Activated CD8-positive, alpha-beta memory T cell treated with anti-CD3 and anti-CD28 coated beads, Interleukin-2, amount 10 ng/mL, durations not matched to agents 7 days and 5 days (primary cell): ENCODE measurements at regions not wholly inside any gene's neighbourhood (a gene's known extent, or its start where the extent isn't known, plus 50 kb on each side); places are given as distances from the start of the nearest gene placed in this dataset.

ENCODE experiments used
- ATAC-seq: fragments of 150-1000 bp; cut with Tn5 transposase; one replicate; pipeline ENCODE4 v1.10.0; 2021; ENCODE audit warnings: moderate library complexity
- CTCF ChIA-PET: fragments of 350-600 bp; sonication (Branson Sonifier 250); formaldehyde crosslinking; loops from one replicate; lab custom pipeline; 2021; ENCODE audit warnings: antibody characterized with exemption; lab: Charles Lee
- DNase-seq: peaks from one replicate; pipeline ENCODE4 v3.0.0-alpha.2; 2020
- H3K27ac Mint-ChIP-seq: one replicate; pipeline ENCODE4 v1.8.0; 2021; ENCODE audit warnings: mild to moderate bottlenecking, mixed read lengths
- H3K27me3 Mint-ChIP-seq: one replicate; pipeline ENCODE4 v1.8.0; 2021; ENCODE audit warnings: mixed read lengths
- H3K36me3 Mint-ChIP-seq: one replicate; pipeline ENCODE4 v1.8.0; 2021; ENCODE audit warnings: mild to moderate bottlenecking, mixed read lengths
- H3K4me1 Mint-ChIP-seq: one replicate; pipeline ENCODE4 v1.8.0; 2021; ENCODE audit warnings: mixed read lengths
- H3K4me3 Mint-ChIP-seq: one replicate; pipeline ENCODE4 v1.8.0; 2021; ENCODE audit warnings: mild to moderate bottlenecking, moderate library complexity, mixed read lengths
- H3K9me3 Mint-ChIP-seq: one replicate; pipeline ENCODE4 v1.8.0; 2022; ENCODE audit warnings: low read depth, mixed read lengths

DNA sequence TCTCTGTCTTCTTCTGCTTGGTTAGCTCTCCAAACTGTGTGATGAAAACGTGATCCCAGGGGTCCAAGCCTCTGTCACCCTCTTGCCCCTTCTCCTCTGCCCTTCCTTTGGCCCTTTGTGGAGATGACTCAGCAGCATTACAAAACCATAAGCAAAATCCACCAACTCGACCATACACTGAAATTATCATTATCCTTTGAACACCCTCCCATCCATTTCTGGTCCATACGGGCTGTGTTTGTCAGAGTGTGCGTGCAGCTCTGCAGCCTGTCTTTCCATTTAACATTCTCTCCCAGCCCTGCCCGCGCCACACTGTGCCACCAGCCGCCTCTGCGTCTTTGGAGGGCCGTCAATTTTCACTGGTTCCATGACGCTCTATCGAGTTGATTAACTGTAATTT is 69.2 kb downstream of the SLC25A47 start:
- CTCF ChIA-PET: interaction anchor here (1.4 kb wide), 1 partner anchor 8 kb away, joined by 5 read pairs; no protein-coding TSS in a partner anchor
- Mint-ChIP-seq H3K4me3 (no peak overlapping the region), H3K4me1 (no peaks in the 10 kb centered on the region), H3K9me3 (no peaks in the 10 kb centered on the region), H3K27me3 (no peaks in the 10 kb centered on the region), H3K27ac (no peak overlapping the region), H3K36me3 (no peaks in the 10 kb centered on the region)
- ATAC-seq: no peak
- no peak for DNase-seq

DNA sequence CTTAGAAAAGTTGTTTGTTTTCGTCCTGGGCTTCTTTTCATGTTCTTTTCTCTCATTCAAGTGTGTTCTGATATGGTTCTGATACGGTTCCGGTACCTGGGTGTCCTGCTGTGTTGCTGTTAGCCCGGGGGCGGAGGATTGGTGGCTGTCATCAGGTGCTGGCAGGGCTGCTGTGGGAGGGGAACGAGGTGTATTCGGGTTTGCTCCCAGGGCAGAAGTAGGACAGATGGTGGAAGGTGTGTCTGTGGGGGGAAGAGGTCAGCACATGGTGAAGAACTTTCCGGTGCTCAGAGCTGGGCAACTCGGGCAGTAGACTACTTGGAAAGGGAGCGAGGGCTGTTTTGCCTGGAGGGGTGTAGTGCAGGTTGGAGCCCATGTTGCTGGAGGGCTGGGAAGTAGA is 70.2 kb downstream of the SLC25A47 start:
- no peaks in the 10 kb centered on the region for H3K4me1 Mint-ChIP-seq
- no peaks in the 10 kb centered on the region for H3K9me3 Mint-ChIP-seq
- DNase-seq (no peak), ATAC-seq (no peak)
- no peak overlapping the region for H3K4me3 Mint-ChIP-seq
- no peak overlapping the region for H3K27ac Mint-ChIP-seq
- no peaks in the 10 kb centered on the region for H3K27me3 Mint-ChIP-seq
- CTCF ChIA-PET: interaction anchor here (1.5 to 3.8 kb wide), 2 partner anchors 9 to 253 kb away, joined by 3 to 30 read pairs; no protein-coding TSS in a partner anchor
- no peaks in the 10 kb centered on the region for H3K36me3 Mint-ChIP-seq

DNA sequence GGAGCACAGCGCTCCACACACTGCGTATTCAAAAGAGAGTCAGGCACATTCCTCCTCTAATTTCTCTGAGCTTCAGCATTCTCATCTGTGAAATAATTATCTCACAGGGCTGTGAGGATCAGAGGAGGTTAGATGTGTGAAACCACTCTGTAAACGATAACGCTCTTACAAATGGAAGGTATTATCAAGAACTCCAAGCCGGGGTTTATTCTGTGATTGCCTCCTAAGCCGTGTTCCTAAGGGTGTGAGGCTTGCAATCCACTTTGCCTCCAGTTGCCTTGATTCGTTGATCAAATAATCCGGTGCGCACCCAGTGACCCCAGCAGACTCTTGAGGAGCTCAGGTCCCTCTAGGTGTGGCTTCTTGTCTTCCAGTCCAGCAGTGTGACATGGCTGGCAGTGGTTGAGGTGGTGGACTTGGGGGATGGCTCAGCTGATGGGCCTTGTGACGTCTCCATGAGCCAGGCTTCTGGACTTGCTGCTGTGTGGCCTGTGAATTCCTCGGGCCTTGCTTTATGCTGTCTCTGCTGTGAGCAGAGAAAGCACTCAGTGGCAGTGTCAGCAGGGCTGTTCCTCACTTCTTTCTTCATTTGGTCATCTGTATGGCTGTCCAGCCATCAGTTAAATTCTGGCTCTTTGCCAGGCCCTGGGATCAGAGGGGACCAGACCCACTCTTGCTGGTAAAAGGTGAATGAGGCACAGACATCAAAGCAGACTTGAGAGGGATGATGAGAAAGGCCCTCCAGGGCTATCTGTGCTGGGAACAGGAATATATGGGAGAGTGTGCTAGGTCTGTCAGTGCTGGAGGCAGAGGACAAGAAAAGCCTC is 71.0 kb downstream of the SLC25A47 start:
- no peaks in the 10 kb centered on the region for H3K9me3 Mint-ChIP-seq
- no peaks in the 10 kb centered on the region for H3K4me1 Mint-ChIP-seq
- H3K36me3 Mint-ChIP-seq: no peaks in the 10 kb centered on the region
- no peak overlapping the region for H3K4me3 Mint-ChIP-seq
- no peak overlapping the region for H3K27ac Mint-ChIP-seq
- DNase-seq: no peak
- no peak for ATAC-seq
- no peaks in the 10 kb centered on the region for H3K27me3 Mint-ChIP-seq
- CTCF ChIA-PET: interaction anchor here (0.8 to 3.8 kb wide), 3 partner anchors 10 to 252 kb away, joined by 3 to 30 read pairs (median 3); no protein-coding TSS in a partner anchor

DNA sequence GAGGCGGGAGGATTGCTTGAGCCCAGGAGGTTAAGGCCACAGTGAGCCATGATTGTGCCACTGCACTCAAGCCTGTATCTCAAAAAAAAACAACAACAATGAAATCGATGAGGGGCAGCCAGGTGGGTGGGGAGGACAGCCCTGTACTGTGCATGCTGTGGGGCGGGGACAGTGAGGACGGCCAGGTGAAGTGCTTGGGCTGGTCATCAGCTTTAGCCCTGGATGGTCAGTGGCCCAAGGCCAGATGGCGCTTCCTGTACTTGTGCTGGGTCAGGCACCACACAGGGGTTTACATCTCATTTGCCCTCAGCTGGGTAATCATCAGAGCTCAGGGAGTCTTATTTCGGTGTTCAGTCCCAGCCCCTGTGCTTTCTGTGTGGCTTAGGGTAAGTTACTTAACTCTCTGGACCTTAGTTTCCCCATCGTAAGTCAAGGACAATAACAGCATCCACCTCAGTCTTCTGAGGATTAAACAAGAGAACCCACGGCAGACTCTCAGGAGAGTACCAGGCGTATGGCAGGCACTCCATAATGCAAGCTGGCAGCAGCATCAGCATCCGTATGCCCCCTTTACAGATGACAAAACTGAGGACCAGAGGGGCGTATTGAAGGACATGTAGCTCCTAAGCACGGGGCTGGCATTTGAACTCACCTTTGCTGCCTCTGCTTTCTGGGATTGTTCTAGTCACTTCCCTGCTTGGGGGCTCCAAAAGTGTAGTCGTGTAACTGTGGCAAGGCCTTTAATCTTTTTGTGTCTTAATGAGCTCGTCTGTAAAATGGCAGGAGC is 71.9 kb downstream of the SLC25A47 start:
- no peak overlapping the region for H3K4me3 Mint-ChIP-seq
- ATAC-seq: no peak
- H3K27me3 Mint-ChIP-seq: no peaks in the 10 kb centered on the region
- no peaks in the 10 kb centered on the region for H3K9me3 Mint-ChIP-seq
- no peaks in the 10 kb centered on the region for H3K4me1 Mint-ChIP-seq
- CTCF ChIA-PET: interaction anchor here (0.8 to 3.8 kb wide), 4 partner anchors 11 to 268 kb away, joined by 3 to 30 read pairs (median 3); no protein-coding TSS in a partner anchor
- no peak overlapping the region for H3K27ac Mint-ChIP-seq
- H3K36me3 Mint-ChIP-seq: no peaks in the 10 kb centered on the region
- no peak for DNase-seq

DNA sequence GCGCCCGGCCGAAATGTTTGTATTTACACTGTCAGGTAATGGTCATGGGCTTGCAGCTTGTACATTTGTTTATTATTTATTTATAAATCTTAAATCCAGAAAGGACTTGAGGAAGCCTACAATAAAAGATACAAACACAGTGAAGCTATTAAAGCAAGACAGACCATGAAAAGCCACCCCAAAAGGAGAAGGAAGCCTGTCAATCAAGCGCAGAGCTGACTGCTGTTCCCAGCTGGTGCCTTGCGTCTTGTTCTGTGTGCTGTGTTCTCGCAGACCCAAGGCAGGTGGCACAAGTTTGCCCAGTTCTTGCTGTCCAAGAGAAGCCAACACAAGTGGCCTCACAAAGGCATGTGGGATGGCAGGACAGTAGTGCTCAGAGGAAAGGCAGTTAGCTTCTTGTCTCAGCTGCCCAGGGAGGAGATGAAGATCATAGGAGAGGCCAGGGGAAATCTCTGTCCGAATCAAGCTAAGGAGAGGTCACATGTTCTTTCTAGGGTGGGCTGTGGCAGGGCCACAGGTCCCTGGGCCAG is 73.2 kb downstream of the SLC25A47 start:
- ATAC-seq: no peak
- no peaks in the 10 kb centered on the region for H3K36me3 Mint-ChIP-seq
- no peaks in the 10 kb centered on the region for H3K4me1 Mint-ChIP-seq
- H3K27ac Mint-ChIP-seq: no peak overlapping the region
- CTCF ChIA-PET: interaction anchor here (1.1 to 3.8 kb wide), 4 partner anchors 12 to 267 kb away, joined by 3 to 30 read pairs (median 4); no protein-coding TSS in a partner anchor
- no peaks in the 10 kb centered on the region for H3K9me3 Mint-ChIP-seq
- no peaks in the 10 kb centered on the region for H3K27me3 Mint-ChIP-seq
- DNase-seq: no peak
- H3K4me3 Mint-ChIP-seq: no peak overlapping the region

DNA sequence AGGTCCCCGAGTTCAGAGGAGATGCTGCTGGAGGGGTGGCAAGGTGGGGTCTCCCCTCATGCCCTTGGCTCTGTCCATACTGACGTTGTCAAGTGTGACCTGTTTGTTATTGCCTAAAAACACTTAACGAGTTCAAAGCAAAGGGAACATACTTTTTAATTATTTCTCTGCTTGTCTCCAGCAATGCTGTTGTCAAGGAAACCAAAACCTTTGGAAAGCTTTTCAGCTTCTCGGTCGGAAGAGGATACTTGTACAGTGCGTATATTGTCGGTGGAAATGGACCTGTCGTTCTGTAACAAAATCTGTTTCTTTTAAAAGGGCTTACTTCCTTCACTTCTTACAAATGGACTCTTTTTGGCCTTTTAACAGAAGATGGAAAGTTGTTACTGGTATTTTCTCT is 73.9 kb downstream of the SLC25A47 start:
- no peak overlapping the region for H3K4me3 Mint-ChIP-seq
- CTCF ChIA-PET: interaction anchor here (3.8 kb wide), 1 partner anchor 13 kb away, joined by 30 read pairs; no protein-coding TSS in a partner anchor

DNA sequence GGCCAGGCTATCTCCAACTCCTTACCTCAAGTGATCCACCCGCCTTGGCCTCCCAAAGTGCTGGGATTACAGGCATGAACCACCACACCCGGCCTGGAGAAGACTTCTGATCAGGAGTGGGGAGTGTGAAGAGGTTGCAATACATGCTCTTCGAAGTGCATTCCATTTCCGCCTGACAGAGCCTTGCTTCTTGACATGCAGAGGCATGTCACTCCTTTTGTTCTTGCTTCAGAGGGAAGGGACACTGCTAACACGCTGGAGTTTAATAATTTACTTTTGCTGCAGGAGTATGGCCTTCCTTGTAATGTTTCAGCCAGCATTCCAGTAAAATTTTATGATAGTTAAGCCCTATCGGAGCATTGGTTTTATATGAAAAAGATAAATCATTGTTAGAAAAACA is 74.9 kb downstream of the SLC25A47 start:
- DNase-seq (no peak), ATAC-seq (no peak)
- Mint-ChIP-seq H3K27ac (no peak overlapping the region), H3K4me1 (no peaks in the 10 kb centered on the region), H3K9me3 (no peaks in the 10 kb centered on the region), H3K27me3 (no peaks in the 10 kb centered on the region), H3K36me3 (no peaks in the 10 kb centered on the region), H3K4me3 (no peak overlapping the region)
- CTCF ChIA-PET: interaction anchor here (1.5 kb wide), 1 partner anchor 13 kb away, joined by 6 read pairs; no protein-coding TSS in a partner anchor

More for the DNA sequence above, 73.9 kb downstream of the SLC25A47 start:
- H3K36me3 Mint-ChIP-seq: no peaks in the 10 kb centered on the region
- H3K9me3 Mint-ChIP-seq: no peaks in the 10 kb centered on the region
- no peak overlapping the region for H3K27ac Mint-ChIP-seq
- ATAC-seq (no peak), DNase-seq (no peak)
- H3K27me3 Mint-ChIP-seq: no peaks in the 10 kb centered on the region
- no peaks in the 10 kb centered on the region for H3K4me1 Mint-ChIP-seq

DNA sequence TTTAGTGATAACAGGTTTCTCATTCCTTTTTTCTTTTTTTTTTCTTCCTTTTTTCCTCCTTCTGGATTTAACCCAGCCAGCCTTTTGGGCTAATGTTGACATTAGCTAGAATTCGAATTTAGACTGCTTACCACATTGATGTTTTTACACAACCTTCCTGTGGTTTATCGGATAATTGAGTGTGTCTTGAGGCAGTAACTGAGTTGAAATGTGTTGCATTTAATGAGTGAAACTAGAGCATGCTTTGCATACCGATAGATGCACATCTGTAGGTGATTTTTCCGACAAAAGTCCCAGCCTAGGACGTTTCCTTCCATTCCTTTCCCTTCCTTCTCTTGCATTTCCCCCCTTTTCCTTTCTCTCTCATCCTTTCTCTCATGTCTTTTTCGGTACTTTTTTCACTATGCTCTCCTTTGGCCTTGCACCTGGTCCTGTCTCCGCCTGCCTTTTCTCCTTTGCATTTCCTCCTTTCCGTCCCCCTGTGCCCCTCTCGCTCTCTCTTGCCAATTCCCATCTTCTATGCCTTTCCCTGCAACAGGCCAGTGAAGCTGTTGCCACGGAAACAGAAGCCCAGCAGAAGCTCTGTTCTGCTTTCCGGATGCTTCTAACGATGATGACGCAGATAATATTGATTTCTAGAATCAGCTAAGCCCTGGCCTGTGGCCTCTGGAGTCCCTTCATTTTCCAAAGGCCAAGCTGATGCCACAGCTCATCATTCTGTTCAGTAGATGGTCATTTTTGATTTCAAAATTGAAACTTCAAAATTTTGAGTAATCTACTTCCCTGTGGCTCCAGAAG is 76.1 kb downstream of the SLC25A47 start:
- ATAC-seq (no peak), DNase-seq (no peak)
- CTCF ChIA-PET: interaction anchor here (1.1 to 2.3 kb wide), 3 partner anchors 7 to 246 kb away, joined by 5 to 7 read pairs (median 6); no protein-coding TSS in a partner anchor
- H3K36me3 Mint-ChIP-seq: no peaks in the 10 kb centered on the region
- no peaks in the 10 kb centered on the region for H3K9me3 Mint-ChIP-seq
- H3K4me3 Mint-ChIP-seq: no peak overlapping the region
- peaks cover 6% of the 10 kb centered on the region for H3K4me1 Mint-ChIP-seq
- H3K27ac Mint-ChIP-seq: no peak overlapping the region
- no peaks in the 10 kb centered on the region for H3K27me3 Mint-ChIP-seq

DNA sequence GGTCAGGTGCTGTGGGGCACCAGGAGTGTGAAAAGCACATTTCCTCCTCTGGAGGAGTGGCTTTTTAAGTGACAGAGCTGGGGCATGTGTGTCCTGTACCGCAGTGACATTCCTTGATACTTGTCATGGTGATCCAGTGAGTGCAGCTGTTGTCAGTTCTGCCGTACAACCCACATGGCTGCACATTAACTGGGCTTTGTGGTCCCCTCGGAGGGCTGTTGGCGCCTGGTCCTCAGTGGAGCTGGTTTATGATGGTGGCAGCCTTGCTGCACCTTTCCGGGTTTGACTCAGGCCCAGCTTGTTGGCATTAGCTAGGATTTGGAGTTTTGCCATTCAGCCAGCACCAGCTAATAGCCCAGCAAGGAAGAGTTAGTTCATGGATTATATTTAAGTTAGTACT is 77.0 kb downstream of the SLC25A47 start:
- Mint-ChIP-seq H3K4me1 (peaks cover 13% of the 10 kb centered on the region), H3K4me3 (no peak overlapping the region), H3K27ac (no peak overlapping the region), H3K36me3 (no peaks in the 10 kb centered on the region), H3K27me3 (no peaks in the 10 kb centered on the region), H3K9me3 (no peaks in the 10 kb centered on the region)
- DNase-seq (no peak), ATAC-seq (no peak)
- CTCF ChIA-PET: interaction anchor here (1.1 to 2.3 kb wide), 2 partner anchors 8 to 245 kb away, joined by 5 to 7 read pairs; no protein-coding TSS in a partner anchor

DNA sequence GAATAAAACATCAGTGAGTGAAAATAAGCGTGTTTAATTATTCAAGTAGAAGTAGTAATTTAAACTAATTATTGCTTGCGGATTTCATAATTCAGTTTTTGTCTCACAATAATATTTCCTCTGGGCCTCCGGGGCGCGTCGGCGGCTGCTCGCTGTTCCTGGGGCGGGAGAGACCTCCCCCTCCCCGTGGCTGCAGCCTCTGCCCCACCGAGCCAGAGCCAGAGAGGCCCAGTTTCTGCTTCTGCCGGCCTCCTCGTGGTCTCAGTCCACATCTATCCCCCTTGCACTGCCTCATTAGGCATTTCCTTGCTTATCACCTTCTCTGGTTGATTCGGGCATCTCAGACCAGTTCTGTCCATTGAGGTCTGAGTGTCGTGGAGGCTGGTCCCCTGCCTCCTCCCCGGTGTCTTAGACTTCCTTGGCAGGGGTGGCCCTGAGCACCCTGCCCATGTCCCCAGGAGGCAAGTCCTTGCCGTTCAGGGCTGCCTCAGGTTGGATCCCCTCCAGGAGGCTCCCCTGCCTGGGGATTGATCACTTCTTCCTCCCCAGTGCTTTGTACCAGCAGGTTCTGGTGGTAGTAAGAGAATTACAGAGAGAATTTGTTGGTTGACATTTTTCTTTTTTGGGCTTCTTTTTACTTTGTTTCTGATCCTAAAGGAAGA is 78.0 kb downstream of the SLC25A47 start:
- H3K27ac Mint-ChIP-seq: no peak overlapping the region
- no peaks in the 10 kb centered on the region for H3K9me3 Mint-ChIP-seq
- CTCF ChIA-PET: interaction anchor here (1.3 to 5.7 kb wide), 2 partner anchors 17 to 87 kb away, joined by 3 to 36 read pairs; no protein-coding TSS in a partner anchor

DNA sequence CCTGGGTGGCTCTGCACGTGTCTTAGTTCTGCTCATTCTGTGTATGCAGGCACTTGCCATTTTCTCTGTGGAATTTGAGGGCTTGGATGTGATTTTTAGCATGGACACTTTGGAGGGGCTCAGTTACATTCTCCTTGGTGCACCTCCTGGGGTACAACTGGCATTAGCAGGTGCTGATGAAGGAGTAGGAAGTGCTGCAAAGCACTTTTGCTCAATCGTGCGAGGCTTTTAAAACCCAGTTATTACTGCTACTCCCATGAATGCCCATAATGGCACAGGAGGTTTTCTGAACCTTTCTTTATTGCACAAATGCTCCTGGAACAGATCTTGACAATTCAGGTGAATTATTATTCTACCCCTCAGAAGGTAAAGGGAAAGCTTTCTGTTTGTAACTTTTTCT is 78.7 kb downstream of the SLC25A47 start:
- no peak for DNase-seq
- Mint-ChIP-seq H3K27ac (no peak overlapping the region), H3K9me3 (no peaks in the 10 kb centered on the region), H3K4me1 (peaks cover 26% of the 10 kb centered on the region), H3K4me3 (no peak overlapping the region), H3K36me3 (no peaks in the 10 kb centered on the region), H3K27me3 (no peaks in the 10 kb centered on the region)
- CTCF ChIA-PET: interaction anchor here (1.3 to 5.7 kb wide), 2 partner anchors 18 to 86 kb away, joined by 3 to 36 read pairs; no protein-coding TSS in a partner anchor
- ATAC-seq: no peak

More for the DNA sequence above, 78.0 kb downstream of the SLC25A47 start:
- Mint-ChIP-seq H3K4me1 (peaks cover 19% of the 10 kb centered on the region), H3K27me3 (no peaks in the 10 kb centered on the region), H3K4me3 (no peak overlapping the region), H3K36me3 (no peaks in the 10 kb centered on the region)
- ATAC-seq: no peak
- no peak for DNase-seq

DNA sequence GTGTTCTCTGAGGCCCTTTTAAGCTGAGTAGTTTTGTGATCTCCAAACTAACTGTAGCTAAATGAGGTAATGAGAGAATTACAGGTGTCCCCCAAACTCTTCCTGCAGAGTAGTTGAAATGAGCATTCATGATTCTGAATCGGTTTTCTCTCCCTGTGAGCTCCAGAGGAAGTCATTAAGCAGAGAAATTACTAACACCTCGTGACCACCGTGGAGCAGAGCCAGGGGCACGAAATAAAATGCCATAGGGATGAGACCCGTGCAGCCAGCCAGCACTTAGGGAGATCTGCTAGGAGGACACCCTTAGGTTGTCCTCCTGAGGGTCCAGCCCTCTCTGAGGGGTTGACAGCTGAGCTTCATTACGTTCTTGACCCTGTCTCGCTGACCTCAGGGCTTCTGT is 79.5 kb downstream of the SLC25A47 start:
- Mint-ChIP-seq H3K9me3 (no peaks in the 10 kb centered on the region), H3K27me3 (no peaks in the 10 kb centered on the region), H3K4me1 (peaks cover 34% of the 10 kb centered on the region), H3K36me3 (no peaks in the 10 kb centered on the region), H3K4me3 (no peak overlapping the region), H3K27ac (no peak overlapping the region)
- CTCF ChIA-PET: interaction anchor here (1.2 to 5.7 kb wide), 4 partner anchors 19 to 243 kb away, joined by 3 to 36 read pairs (median 4); no protein-coding TSS in a partner anchor
- DNase-seq (no peak), ATAC-seq (no peak)
